GM20431 (cell line): ENCODE measurements at regions not wholly inside any gene's neighbourhood (a gene's known extent, or its start where the extent isn't known, plus 50 kb on each side); places are given as distances from the start of the nearest gene placed in this dataset.
"Not testable (repeated sequence)": the region's sequence is repeated elsewhere in the genome, so short reads cannot be mapped to it uniquely, and the experiment has no call there.

Experiments
- in situ Hi-C: fragments of 300-500 bp; cut with MseI, MboI; formaldehyde crosslinking; loops from one replicate; pipeline ENCODE4 v1.15.0; 2020; ENCODE audit warnings: low sequenced_read_pairs; ENCODE audit not compliant: unreplicated experiment

GRCh38 chr2:16075045-16076012 is 135.0 kb downstream of the MYCN start:
- in situ Hi-C loops = no loop called here

GRCh38 chr2:16073921-16074425 is 133.6 kb downstream of the MYCN start:
- in situ Hi-C loops = no loop called here

- in situ Hi-C loops = no loop called here
Observed at GRCh38 chr2:16073471-16073870, 133.1 kb downstream of the MYCN start.

GRCh38 chr2:16072638-16073290 is 132.4 kb downstream of the MYCN start:
- in situ Hi-C loops = no loop called here

- in situ Hi-C loops = no loop called here
Observed at GRCh38 chr2:16071865-16072637, 131.7 kb downstream of the MYCN start.

- in situ Hi-C loops = no loop called here
Observed at GRCh38 chr2:16071039-16071864, 130.9 kb downstream of the MYCN start.

GRCh38 chr2:16070648-16070971 is 130.3 kb downstream of the MYCN start:
- in situ Hi-C loops = no loop called here

- in situ Hi-C loops = no loop called here
Observed at GRCh38 chr2:16069933-16070647, 129.7 kb downstream of the MYCN start.

- in situ Hi-C loops = no loop called here
Observed at GRCh38 chr2:16069663-16069932, 129.2 kb downstream of the MYCN start.

GRCh38 chr2:16068552-16068940 is 128.2 kb downstream of the MYCN start:
- in situ Hi-C loops = no loop called here

- in situ Hi-C loops = no loop called here
Observed at GRCh38 chr2:16067866-16068551, 127.7 kb downstream of the MYCN start.

GRCh38 chr2:16067444-16067843 is 127.1 kb downstream of the MYCN start:
- in situ Hi-C loops = no loop called here

GRCh38 chr2:16067037-16067406 is 126.7 kb downstream of the MYCN start:
- in situ Hi-C loops = no loop called here

- in situ Hi-C loops = no loop called here
Observed at GRCh38 chr2:16066261-16067036, 126.1 kb downstream of the MYCN start.

GRCh38 chr2:16065272-16066069 is 125.1 kb downstream of the MYCN start:
- in situ Hi-C loops = not testable (repeated sequence)

GRCh38 chr2:16064745-16065144 is 124.4 kb downstream of the MYCN start:
- in situ Hi-C loops = no loop called here

- in situ Hi-C loops = no loop called here
Observed at GRCh38 chr2:16063955-16064633, 123.7 kb downstream of the MYCN start.
